GM12891 (cell line): ENCODE measurements at regions not wholly inside any gene's neighbourhood (a gene's known extent, or its start where the extent isn't known, plus 50 kb on each side); places are given as distances from the start of the nearest gene placed in this dataset.

Experiments used
- POLR2AphosphoS5 ChIP-seq: IDR thresholded peaks from 2 replicates; pipeline ENCODE4 v1.6.1; 2011; ENCODE audit warnings: low read depth, low read length, control low read depth
- TAF1 ChIP-seq: IDR thresholded peaks from 2 replicates; pipeline ENCODE4 v1.6.1; 2011; ENCODE audit warnings: low read depth, low read length, control low read depth

DNA sequence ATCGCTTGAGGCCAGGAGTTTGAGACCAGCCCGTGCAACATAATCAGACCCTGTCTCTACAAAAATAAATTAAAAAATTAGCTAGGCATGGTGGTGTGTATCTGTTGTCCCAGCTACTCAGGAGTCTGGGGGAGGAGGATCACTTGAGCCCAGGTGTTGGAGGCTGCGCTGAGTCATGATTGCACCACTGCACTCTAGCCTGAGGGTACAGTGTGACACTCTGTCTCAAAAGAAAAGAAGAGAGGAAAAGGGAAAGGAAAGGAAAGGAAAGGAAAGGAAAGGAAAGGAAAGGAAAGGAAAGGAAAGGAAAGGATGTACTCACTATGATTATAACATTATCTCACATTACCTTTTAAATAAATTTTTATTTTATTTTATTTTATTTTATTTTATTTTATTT is 56.5 kb upstream of the MPP7 start:
- no peak for TF ChIP-seq POLR2AphosphoS5
- TF ChIP-seq TAF1, result no peak
